GM13977 (cell line): ENCODE measurements at regions not wholly inside any gene's neighbourhood (a gene's known extent, or its start where the extent isn't known, plus 50 kb on each side); places are given as distances from the start of the nearest gene placed in this dataset.

Source experiments
- DNase-seq: peaks from one replicate; pipeline ENCODE4 v3.0.0; 2012; ENCODE audit warnings: low spot score
- in situ Hi-C: fragments of 300-500 bp; cut with MboI; formaldehyde crosslinking; loops from one replicate; pipeline ENCODE4 v1.12.0; 2022; ENCODE audit warnings: low sequenced_read_pairs, low pct_unique_long_range_greater_than_20kb, mixed read lengths, inconsistent platforms; ENCODE audit not compliant: unreplicated experiment
- TF ChIP-seq, protein P1 (sequence below): IDR thresholded peaks from 2 replicates; pipeline ENCODE4 v1.5.1; 2012; ENCODE audit warnings: mild to moderate bottlenecking, control low read depth; ENCODE audit not compliant: insufficient read depth; ENCODE audit errors: extremely low read depth, missing control alignments

DNA sequence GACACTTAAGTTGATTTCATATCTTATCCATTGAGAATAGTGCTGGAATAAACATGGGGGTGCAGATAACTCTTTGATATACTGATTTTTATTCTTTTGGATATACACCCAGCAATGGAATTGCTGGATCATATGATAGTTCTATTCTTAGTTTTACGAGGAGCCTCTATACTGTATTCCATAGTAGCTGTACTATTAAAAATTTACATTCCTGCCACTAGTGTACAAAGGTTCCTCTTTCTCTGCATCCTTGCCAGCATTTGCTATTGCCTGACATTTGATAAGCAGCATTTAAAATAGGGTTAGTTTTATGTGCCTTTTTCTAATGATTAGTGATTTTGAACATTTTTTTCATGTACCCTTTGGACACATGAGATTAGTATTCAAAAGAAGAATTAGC lies 554.2 kb downstream of the JRKL start:
- TF ChIP-seq, protein P1, sequence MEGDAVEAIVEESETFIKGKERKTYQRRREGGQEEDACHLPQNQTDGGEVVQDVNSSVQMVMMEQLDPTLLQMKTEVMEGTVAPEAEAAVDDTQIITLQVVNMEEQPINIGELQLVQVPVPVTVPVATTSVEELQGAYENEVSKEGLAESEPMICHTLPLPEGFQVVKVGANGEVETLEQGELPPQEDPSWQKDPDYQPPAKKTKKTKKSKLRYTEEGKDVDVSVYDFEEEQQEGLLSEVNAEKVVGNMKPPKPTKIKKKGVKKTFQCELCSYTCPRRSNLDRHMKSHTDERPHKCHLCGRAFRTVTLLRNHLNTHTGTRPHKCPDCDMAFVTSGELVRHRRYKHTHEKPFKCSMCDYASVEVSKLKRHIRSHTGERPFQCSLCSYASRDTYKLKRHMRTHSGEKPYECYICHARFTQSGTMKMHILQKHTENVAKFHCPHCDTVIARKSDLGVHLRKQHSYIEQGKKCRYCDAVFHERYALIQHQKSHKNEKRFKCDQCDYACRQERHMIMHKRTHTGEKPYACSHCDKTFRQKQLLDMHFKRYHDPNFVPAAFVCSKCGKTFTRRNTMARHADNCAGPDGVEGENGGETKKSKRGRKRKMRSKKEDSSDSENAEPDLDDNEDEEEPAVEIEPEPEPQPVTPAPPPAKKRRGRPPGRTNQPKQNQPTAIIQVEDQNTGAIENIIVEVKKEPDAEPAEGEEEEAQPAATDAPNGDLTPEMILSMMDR: no peak
- DNase-seq: no peak
- in situ Hi-C loops: no loop called here

DNA sequence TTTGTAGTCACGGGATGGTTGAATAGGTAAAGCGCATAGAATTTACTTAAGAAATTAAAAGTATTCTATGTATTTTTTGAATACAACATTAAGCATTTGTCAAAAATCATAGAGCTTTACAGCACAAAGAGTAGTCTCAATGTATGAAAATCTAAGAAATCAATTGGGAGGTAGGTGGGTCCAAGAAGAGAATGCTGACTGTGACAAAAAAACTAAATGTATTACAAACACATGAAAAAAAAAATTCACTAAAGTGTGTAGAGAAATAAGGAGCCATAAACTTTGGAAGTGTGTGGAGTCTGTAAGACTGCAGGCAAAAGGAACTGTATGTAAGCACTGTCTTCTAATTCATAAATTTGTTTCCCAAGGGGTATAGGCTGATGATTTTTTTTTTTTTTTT lies 558.3 kb downstream of the JRKL start:
- in situ Hi-C loops: no loop called here
- TF ChIP-seq, protein P1: no peak
- no peak for DNase-seq

DNA sequence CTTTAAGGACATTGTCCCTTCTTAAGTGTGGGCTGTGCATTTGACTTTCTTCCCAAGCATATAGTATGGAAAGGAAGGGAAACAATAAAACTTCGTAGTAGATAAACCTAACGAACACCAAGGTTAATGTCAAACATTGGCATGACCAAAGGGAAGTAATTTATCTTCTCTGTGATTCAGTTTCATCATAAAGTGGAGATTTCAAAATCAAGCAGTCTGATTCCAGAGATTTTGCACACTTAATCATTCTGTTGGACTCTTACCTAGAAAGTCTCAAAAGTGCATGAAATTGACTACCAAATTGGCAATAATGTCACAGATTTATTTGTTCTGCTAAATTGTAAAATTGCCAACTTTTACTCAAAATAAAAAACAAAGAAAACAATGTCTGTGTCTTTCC lies 559.7 kb downstream of the JRKL start:
- in situ Hi-C loops: no loop called here
- TF ChIP-seq, protein P1: no peak
- DNase-seq: no peak

DNA sequence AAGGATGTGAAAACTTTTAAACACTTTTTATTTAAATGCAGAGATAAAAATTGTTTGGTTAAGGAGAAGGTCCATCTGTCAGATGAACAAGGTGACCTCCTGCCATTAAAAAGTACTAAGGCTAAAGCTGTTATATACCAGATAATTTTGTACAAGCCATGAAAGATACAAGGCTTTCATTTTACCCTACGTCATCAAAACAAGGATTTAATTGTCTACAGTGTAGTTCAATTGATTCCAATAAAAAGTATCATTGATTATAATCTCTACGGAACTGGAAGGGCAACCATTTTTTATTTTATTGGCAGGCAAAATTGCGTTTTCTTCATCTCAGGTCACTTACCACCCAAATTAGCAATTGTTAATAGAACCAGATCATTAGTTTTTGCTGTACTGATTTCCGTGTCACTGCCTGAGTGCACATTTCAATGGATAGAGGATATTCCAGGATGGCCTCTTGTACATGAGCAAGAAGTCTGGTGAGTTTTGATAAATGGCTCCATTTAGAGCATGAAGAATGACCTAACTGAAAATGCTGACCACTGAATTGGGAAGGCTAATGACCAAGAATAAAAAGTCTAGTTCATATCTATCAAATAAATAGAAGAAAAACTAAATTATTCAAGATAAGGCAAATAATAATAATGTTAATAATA lies 564.9 kb downstream of the JRKL start:
- TF ChIP-seq, protein P1: no peak
- in situ Hi-C loops: no loop called here
- no peak for DNase-seq

DNA sequence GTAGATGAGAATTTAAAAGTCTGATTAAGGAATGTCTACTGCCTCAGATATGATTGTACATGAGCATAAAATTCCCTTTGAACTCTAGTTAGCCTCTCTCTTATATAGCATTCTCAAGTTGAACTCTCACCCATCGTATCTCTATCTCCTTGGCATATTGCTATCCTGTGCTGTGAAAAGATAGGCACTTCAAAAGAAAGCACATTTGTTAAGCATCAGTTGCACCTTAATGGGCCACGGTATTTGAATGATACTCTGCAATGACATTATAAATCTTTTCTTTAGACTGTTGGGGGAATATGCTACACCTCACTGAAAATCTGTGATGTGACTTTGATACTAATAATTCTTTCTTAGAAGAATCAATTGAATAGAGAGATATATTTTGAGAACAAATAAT lies 570.7 kb downstream of the JRKL start:
- TF ChIP-seq, protein P1: no peak
- in situ Hi-C loops: no loop called here
- DNase-seq: no peak

DNA sequence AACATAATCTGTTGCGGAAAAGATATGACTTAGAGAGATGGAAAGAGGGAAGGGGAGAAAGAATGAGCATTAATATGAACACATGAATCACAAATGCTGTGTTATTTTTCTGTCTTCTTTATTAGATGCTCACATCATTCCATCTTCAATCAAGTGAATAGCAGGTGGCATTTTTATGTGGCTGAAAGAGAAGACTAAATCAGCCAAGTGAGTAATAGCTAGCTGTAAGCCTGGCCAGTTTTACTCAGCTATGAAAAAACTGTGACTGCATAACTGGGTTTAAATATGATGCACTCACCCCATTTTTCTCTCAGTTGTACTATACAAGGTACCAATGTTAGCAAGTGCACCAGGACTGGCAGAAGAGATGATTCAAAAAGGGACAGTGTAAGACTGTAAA lies 571.1 kb downstream of the JRKL start:
- TF ChIP-seq, protein P1: no peak
- in situ Hi-C loops: no loop called here
- no peak for DNase-seq

DNA sequence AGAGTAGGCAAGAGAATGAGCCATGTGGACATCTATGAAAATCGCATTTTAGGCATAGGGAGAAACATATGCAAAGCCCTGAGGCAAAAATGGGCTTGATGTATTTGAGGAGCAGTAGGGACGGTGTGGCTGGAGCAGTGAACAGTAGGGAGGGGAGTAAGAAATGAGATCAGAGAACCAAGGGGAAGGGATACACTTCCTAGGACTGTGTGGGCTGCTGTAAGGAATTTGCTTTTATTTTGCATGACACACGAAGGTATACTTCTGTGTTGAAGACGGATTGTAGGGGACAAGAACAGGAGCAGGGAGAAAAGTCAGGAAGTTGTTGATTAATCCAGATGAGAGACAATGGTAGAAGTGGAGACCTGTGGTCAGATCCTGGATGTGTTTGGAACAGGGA lies 572.1 kb downstream of the JRKL start:
- TF ChIP-seq, protein P1: no peak
- in situ Hi-C loops: no loop called here
- DNase-seq: no peak
